HG02885 (cell line): ENCODE measurements at regions not wholly inside any gene's neighbourhood (a gene's known extent, or its start where the extent isn't known, plus 50 kb on each side); places are given as distances from the start of the nearest gene placed in this dataset.
A peak's percentile ranks its signal among the peaks of the same experiment; 100 is the strongest.

Source experiments
- ATAC-seq: cut with Tn5 transposase; IDR thresholded peaks from one replicate; pipeline ENCODE4 v1.9.1; 2021; ENCODE audit warnings: mild to moderate bottlenecking; ENCODE audit not compliant: unreplicated experiment, poor library complexity

GRCh38 chr2:220676695-220677094 is 895.4 kb downstream of the EPHA4 start:
- ATAC-seq: no peak

- no peak for ATAC-seq
Measured at GRCh38 chr2:220678943-220679342, 893.2 kb downstream of the EPHA4 start.

- no peak for ATAC-seq
Measured at GRCh38 chr2:220682616-220683015, 889.5 kb downstream of the EPHA4 start.

- no peak for ATAC-seq
Measured at GRCh38 chr2:220684099-220684498, 888.0 kb downstream of the EPHA4 start.

- ATAC-seq: peak; percentile 92
Measured at GRCh38 chr2:220687231-220687843, 884.8 kb downstream of the EPHA4 start.

GRCh38 chr2:220695397-220696279 is 876.5 kb downstream of the EPHA4 start:
- no peak for ATAC-seq

- no peak for ATAC-seq
Measured at GRCh38 chr2:220696280-220696669, 875.8 kb downstream of the EPHA4 start.

- no peak for ATAC-seq
Measured at GRCh38 chr2:220697011-220697410, 875.1 kb downstream of the EPHA4 start.

- ATAC-seq: no peak
Measured at GRCh38 chr2:220701115-220701514, 871.0 kb downstream of the EPHA4 start.

- no peak for ATAC-seq
Measured at GRCh38 chr2:220703279-220703678, 868.8 kb downstream of the EPHA4 start.

- ATAC-seq: no peak
Measured at GRCh38 chr2:220704081-220704480, 868.0 kb downstream of the EPHA4 start.

GRCh38 chr2:220704810-220705209 is 867.3 kb downstream of the EPHA4 start:
- ATAC-seq: no peak

GRCh38 chr2:220705678-220706077 is 866.4 kb downstream of the EPHA4 start:
- no peak for ATAC-seq

GRCh38 chr2:220707261-220707660 is 864.8 kb downstream of the EPHA4 start:
- ATAC-seq: no peak

- no peak for ATAC-seq
Measured at GRCh38 chr2:220708366-220708765, 863.7 kb downstream of the EPHA4 start.

GRCh38 chr2:220717283-220717682 is 854.8 kb downstream of the EPHA4 start:
- no peak for ATAC-seq

GRCh38 chr2:220736778-220737177 is 835.3 kb downstream of the EPHA4 start:
- no peak for ATAC-seq

GRCh38 chr2:220743203-220743602 is 828.9 kb downstream of the EPHA4 start:
- no peak for ATAC-seq

- ATAC-seq: no peak
Measured at GRCh38 chr2:220744861-220745260, 827.2 kb downstream of the EPHA4 start.

- no peak for ATAC-seq
Measured at GRCh38 chr2:220745682-220746081, 826.4 kb downstream of the EPHA4 start.

GRCh38 chr2:220747736-220748135 is 824.4 kb downstream of the EPHA4 start:
- ATAC-seq: no peak
